Lower leg skin (tissue), 3 donors: ENCODE measurements at regions not wholly inside any gene's neighbourhood (a gene's known extent, or its start where the extent isn't known, plus 50 kb on each side); places are given as distances from the start of the nearest gene placed in this dataset.

ENCODE experiments used
- CTCF ChIP-seq, 3 donors: fragments of 450-650 bp; IDR thresholded peaks; one replicate each; pipeline ENCODE4 v1.5.1; 2016; ENCODE audit warnings: antibody characterized with exemption in 3 of 3, mild to moderate bottlenecking in 3 of 3, moderate library complexity in 2 of 3
- POLR2A ChIP-seq, 2 donors: fragments of 450-650 bp; IDR thresholded peaks; one replicate each; pipeline ENCODE4 v1.6.1; 2016 to 2017; ENCODE audit warnings: antibody characterized with exemption in 2 of 2, mild to moderate bottlenecking in 1 of 2, moderate library complexity in 1 of 2

- TF ChIP-seq CTCF (IDR thresholded peaks at IDR 0.05) (no peak), POLR2A (IDR thresholded peaks at IDR 0.05) (no peak)
Observed at GRCh38 chr19:29287061-29287460, 74.1 kb upstream of the UQCRFS1 start.
